Inflammatory macrophage treated with lipopolysaccharide for 4 hours (primary cell): ENCODE measurements at regions not wholly inside any gene's neighbourhood (a gene's known extent, or its start where the extent isn't known, plus 50 kb on each side); places are given as distances from the start of the nearest gene placed in this dataset.

Experiments used
- DNase-seq: peaks from one replicate; pipeline ENCODE4 v3.0.0-alpha.2; 2020

GRCh38 chr2:165033402-165033801, 78.1 kb upstream of the SLC38A11 start:
- DNase-seq: no peak

GRCh38 chr2:165032559-165032958, 77.2 kb upstream of the SLC38A11 start:
- no peak for DNase-seq

- no peak for DNase-seq
Observed at GRCh38 chr2:165024199-165024598, 68.9 kb upstream of the SLC38A11 start.

GRCh38 chr2:165022781-165023180, 67.5 kb upstream of the SLC38A11 start:
- DNase-seq: no peak

GRCh38 chr2:165017966-165018596, 62.8 kb upstream of the SLC38A11 start:
- DNase-seq: no peak

- no peak for DNase-seq
Observed at GRCh38 chr2:165016772-165017411, 61.6 kb upstream of the SLC38A11 start.

- DNase-seq: peak; percentile 59
Observed at GRCh38 chr2:165015052-165015642, 59.8 kb upstream of the SLC38A11 start.

GRCh38 chr2:165013944-165014619, 58.8 kb upstream of the SLC38A11 start:
- no peak for DNase-seq

- DNase-seq: no peak
Observed at GRCh38 chr2:165011199-165011598, 55.9 kb upstream of the SLC38A11 start.

- DNase-seq: no peak
Observed at GRCh38 chr2:165010556-165010955, 55.2 kb upstream of the SLC38A11 start.

GRCh38 chr2:165009466-165009865, 54.1 kb upstream of the SLC38A11 start:
- no peak for DNase-seq

GRCh38 chr2:165008730-165009315, 53.5 kb upstream of the SLC38A11 start:
- DNase-seq: no peak

- DNase-seq: peak; percentile 9
Observed at GRCh38 chr2:165007161-165007744, 51.9 kb upstream of the SLC38A11 start.
